Peyer's patch (tissue), 4 donors: ENCODE measurements at regions not wholly inside any gene's neighbourhood (a gene's known extent, or its start where the extent isn't known, plus 50 kb on each side); places are given as distances from the start of the nearest gene placed in this dataset.

Source experiments
- DNase-seq, 3 donors: peaks; one replicate each; pipeline ENCODE4 v3.0.0-alpha.2; 2017 to 2019
- H3K27ac ChIP-seq, 4 donors: fragments of 200-600 bp; sonication (generic); one replicate each; pipeline ENCODE4 v1.5.1; 2016 to 2019
- H3K27me3 ChIP-seq, 2 donors: fragments of 200-600 bp; sonication (generic); one replicate each; pipeline ENCODE4 v1.5.1; 2019
- H3K36me3 ChIP-seq, 3 donors: fragments of 200-600 bp; sonication (generic); one replicate each; pipeline ENCODE4 v1.5.1; 2016 to 2019
- H3K4me1 ChIP-seq, 4 donors: fragments of 200-600 bp; sonication (generic); one replicate each; pipeline ENCODE4 v1.5.1; 2016 to 2019
- H3K4me3 ChIP-seq, 4 donors: fragments of 200-600 bp; sonication (generic); 1 replicate in 3 of 4; 2 replicates in 1 of 4; pipeline ENCODE4 v1.5.1; 2016 to 2019; ENCODE audit warnings: mild to moderate bottlenecking in 1 of 4
- H3K9me3 ChIP-seq, 4 donors: fragments of 200-600 bp; sonication (generic); one replicate each; pipeline ENCODE4 v1.5.1; 2016 to 2019; ENCODE audit warnings: mild to moderate bottlenecking in 1 of 4
- POLR2A ChIP-seq, 2 donors: fragments of 450-650 bp; IDR thresholded peaks; one replicate each; pipeline ENCODE4 v1.5.1; 2017; ENCODE audit warnings: antibody characterized with exemption in 2 of 2, mild to moderate bottlenecking in 2 of 2, moderate library complexity in 2 of 2
- TF ChIP-seq, protein P1 (sequence below), 6 experiments: fragments of 450-650 bp in 4 of 6; fragments of 200-600 bp in 2 of 6; sonication (generic) in 1 of 6; IDR thresholded peaks; one replicate each; pipeline ENCODE4 v1.5.1; 2017 to 2019; ENCODE audit warnings: antibody characterized with exemption in 6 of 6, mild to moderate bottlenecking in 3 of 6, moderate library complexity in 1 of 6

GRCh38 chr11:129503646-129504045 lies 128.0 kb downstream of the BARX2 start:
- Histone ChIP-seq H3K27me3 (no peaks in the 10 kb centered on the region), H3K27ac (no peak overlapping the region), H3K4me1 (no peaks in the 10 kb centered on the region), H3K4me3 (no peak overlapping the region), H3K36me3 (no peaks in the 10 kb centered on the region), H3K9me3 (no peaks in the 10 kb centered on the region)
- TF ChIP-seq POLR2A (IDR thresholded peaks at IDR 0.05): no peak
- TF ChIP-seq, protein P1, sequence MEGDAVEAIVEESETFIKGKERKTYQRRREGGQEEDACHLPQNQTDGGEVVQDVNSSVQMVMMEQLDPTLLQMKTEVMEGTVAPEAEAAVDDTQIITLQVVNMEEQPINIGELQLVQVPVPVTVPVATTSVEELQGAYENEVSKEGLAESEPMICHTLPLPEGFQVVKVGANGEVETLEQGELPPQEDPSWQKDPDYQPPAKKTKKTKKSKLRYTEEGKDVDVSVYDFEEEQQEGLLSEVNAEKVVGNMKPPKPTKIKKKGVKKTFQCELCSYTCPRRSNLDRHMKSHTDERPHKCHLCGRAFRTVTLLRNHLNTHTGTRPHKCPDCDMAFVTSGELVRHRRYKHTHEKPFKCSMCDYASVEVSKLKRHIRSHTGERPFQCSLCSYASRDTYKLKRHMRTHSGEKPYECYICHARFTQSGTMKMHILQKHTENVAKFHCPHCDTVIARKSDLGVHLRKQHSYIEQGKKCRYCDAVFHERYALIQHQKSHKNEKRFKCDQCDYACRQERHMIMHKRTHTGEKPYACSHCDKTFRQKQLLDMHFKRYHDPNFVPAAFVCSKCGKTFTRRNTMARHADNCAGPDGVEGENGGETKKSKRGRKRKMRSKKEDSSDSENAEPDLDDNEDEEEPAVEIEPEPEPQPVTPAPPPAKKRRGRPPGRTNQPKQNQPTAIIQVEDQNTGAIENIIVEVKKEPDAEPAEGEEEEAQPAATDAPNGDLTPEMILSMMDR (IDR thresholded peaks at IDR 0.05): no peak
- DNase-seq: no peak

GRCh38 chr11:129505266-129505665 lies 129.6 kb downstream of the BARX2 start:
- Histone ChIP-seq H3K27ac (no peak overlapping the region), H3K9me3 (no peaks in the 10 kb centered on the region), H3K4me1 (no peaks in the 10 kb centered on the region), H3K36me3 (no peaks in the 10 kb centered on the region), H3K27me3 (no peaks in the 10 kb centered on the region), H3K4me3 (no peak overlapping the region)
- no peak for TF ChIP-seq POLR2A (IDR thresholded peaks at IDR 0.05)
- TF ChIP-seq, protein P1 (IDR thresholded peaks at IDR 0.05): no peak
- no peak for DNase-seq

- no peaks in the 10 kb centered on the region for H3K9me3 ChIP-seq
- no peak overlapping the region for H3K4me3 ChIP-seq
- TF ChIP-seq POLR2A (IDR thresholded peaks at IDR 0.05): no peak
- TF ChIP-seq, protein P1 (IDR thresholded peaks at IDR 0.05): no peak
- H3K36me3 ChIP-seq: no peaks in the 10 kb centered on the region
- no peak overlapping the region for H3K27ac ChIP-seq
- H3K27me3 ChIP-seq: no peaks in the 10 kb centered on the region
- no peaks in the 10 kb centered on the region for H3K4me1 ChIP-seq
- no peak for DNase-seq
Observed at GRCh38 chr11:129508163-129508562, 132.5 kb downstream of the BARX2 start.

- no peaks in the 10 kb centered on the region for H3K36me3 ChIP-seq
- no peak overlapping the region for H3K4me3 ChIP-seq
- no peak overlapping the region for H3K27ac ChIP-seq
- DNase-seq: no peak
- TF ChIP-seq, protein P1 (IDR thresholded peaks at IDR 0.05): no peak
- no peak for TF ChIP-seq POLR2A (IDR thresholded peaks at IDR 0.05)
- H3K27me3 ChIP-seq: no peaks in the 10 kb centered on the region
- no peaks in the 10 kb centered on the region for H3K9me3 ChIP-seq
- no peaks in the 10 kb centered on the region for H3K4me1 ChIP-seq
Observed at GRCh38 chr11:129528296-129528695, 152.6 kb downstream of the BARX2 start.

GRCh38 chr11:129530154-129530895 lies 154.7 kb downstream of the BARX2 start:
- Histone ChIP-seq H3K4me1 (no peaks in the 10 kb centered on the region), H3K27ac (no peak overlapping the region), H3K4me3 (no peak overlapping the region), H3K36me3 (no peaks in the 10 kb centered on the region), H3K9me3 (no peaks in the 10 kb centered on the region), H3K27me3 (no peaks in the 10 kb centered on the region)
- no peak for DNase-seq
- TF ChIP-seq, protein P1 (IDR thresholded peaks at IDR 0.05): no peak
- TF ChIP-seq POLR2A (IDR thresholded peaks at IDR 0.05): no peak
